Testis (tissue), 2 donors: ENCODE measurements at regions not wholly inside any gene's neighbourhood (a gene's known extent, or its start where the extent isn't known, plus 50 kb on each side); places are given as distances from the start of the nearest gene placed in this dataset.

ENCODE experiments used
- POLR2A ChIP-seq: fragments of 450-650 bp; IDR thresholded peaks from one replicate; pipeline ENCODE4 v1.6.1; 2017; ENCODE audit warnings: antibody characterized with exemption, mild to moderate bottlenecking, moderate library complexity
- TF ChIP-seq, protein P1 (sequence below), 3 experiments: fragments of 450-650 bp in 2 of 3; fragments of 200-600 bp in 1 of 3; sonication (generic) in 1 of 3; IDR thresholded peaks; one replicate each; pipeline ENCODE4 v1.5.1; 2016 to 2019; ENCODE audit warnings: antibody characterized with exemption in 3 of 3, mild to moderate bottlenecking in 2 of 3, moderate library complexity in 1 of 3

DNA sequence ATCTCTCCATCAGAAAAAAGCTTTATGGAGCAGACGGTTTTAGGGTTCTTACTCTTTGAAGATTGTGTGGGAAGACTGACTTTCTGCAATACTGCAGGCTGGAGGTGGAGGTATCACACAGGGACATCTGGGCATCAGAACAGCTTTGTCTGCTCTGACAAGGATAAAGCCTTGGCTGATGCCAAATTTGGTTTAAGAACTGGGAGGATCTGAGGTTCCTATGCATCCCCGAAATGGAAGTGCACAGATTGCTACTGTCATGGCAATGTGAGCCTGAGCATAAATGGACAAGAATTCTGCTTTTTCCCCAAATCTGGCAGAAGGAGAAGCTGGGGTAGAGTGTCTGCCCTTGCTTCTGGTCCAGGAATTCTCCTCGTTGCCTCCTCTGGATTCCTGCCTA is 424.3 kb downstream of the SLC4A3 start:
- TF ChIP-seq, protein P1, sequence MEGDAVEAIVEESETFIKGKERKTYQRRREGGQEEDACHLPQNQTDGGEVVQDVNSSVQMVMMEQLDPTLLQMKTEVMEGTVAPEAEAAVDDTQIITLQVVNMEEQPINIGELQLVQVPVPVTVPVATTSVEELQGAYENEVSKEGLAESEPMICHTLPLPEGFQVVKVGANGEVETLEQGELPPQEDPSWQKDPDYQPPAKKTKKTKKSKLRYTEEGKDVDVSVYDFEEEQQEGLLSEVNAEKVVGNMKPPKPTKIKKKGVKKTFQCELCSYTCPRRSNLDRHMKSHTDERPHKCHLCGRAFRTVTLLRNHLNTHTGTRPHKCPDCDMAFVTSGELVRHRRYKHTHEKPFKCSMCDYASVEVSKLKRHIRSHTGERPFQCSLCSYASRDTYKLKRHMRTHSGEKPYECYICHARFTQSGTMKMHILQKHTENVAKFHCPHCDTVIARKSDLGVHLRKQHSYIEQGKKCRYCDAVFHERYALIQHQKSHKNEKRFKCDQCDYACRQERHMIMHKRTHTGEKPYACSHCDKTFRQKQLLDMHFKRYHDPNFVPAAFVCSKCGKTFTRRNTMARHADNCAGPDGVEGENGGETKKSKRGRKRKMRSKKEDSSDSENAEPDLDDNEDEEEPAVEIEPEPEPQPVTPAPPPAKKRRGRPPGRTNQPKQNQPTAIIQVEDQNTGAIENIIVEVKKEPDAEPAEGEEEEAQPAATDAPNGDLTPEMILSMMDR (IDR thresholded peaks at IDR 0.05), result no peak
- TF ChIP-seq POLR2A, result no peak
